KBM-7 (cell line): ENCODE measurements at regions not wholly inside any gene's neighbourhood (a gene's known extent, or its start where the extent isn't known, plus 50 kb on each side); places are given as distances from the start of the nearest gene placed in this dataset.
"Not testable (repeated sequence)": the region's sequence is repeated elsewhere in the genome, so short reads cannot be mapped to it uniquely, and the experiment has no call there.

ENCODE experiments used
- DNase-seq: peaks from one replicate; pipeline ENCODE4 v3.0.0-alpha.2; 2015
- in situ Hi-C: fragments of 300-500 bp; cut with MboI; formaldehyde crosslinking; loops from 2 replicates; pipeline ENCODE4 v1.14.3; 2020; ENCODE audit warnings: low sequenced_read_pairs, low pct_unique_long_range_greater_than_20kb, mixed read lengths

- DNase-seq, in situ Hi-C loops: not testable (repeated sequence)
Measured at GRCh38 chr7:65789943-65790342, 82.9 kb upstream of the VKORC1L1 start.

GRCh38 chr7:65791788-65792187, 81.1 kb upstream of the VKORC1L1 start:
- in situ Hi-C loops, DNase-seq: not testable (repeated sequence)

GRCh38 chr7:65792726-65793125, 80.1 kb upstream of the VKORC1L1 start:
- DNase-seq, in situ Hi-C loops: not testable (repeated sequence)

- in situ Hi-C loops, DNase-seq: not testable (repeated sequence)
Measured at GRCh38 chr7:65794671-65795391, 78.0 kb upstream of the VKORC1L1 start.

- in situ Hi-C loops, DNase-seq: not testable (repeated sequence)
Measured at GRCh38 chr7:65795392-65795716, 77.5 kb upstream of the VKORC1L1 start.

GRCh38 chr7:65796205-65796604, 76.7 kb upstream of the VKORC1L1 start:
- DNase-seq: no peak
- in situ Hi-C loops: no loop called here

- in situ Hi-C loops, DNase-seq: not testable (repeated sequence)
Measured at GRCh38 chr7:65797086-65797485, 75.8 kb upstream of the VKORC1L1 start.

GRCh38 chr7:65797566-65797965, 75.3 kb upstream of the VKORC1L1 start:
- in situ Hi-C loops, DNase-seq: not testable (repeated sequence)

GRCh38 chr7:65798111-65799075, 74.5 kb upstream of the VKORC1L1 start:
- no peak for DNase-seq
- in situ Hi-C loops: no loop called here

- DNase-seq, in situ Hi-C loops: not testable (repeated sequence)
Measured at GRCh38 chr7:65800191-65800590, 72.7 kb upstream of the VKORC1L1 start.

- no peak for DNase-seq
- in situ Hi-C loops: no loop called here
Measured at GRCh38 chr7:65800890-65801341, 72.0 kb upstream of the VKORC1L1 start.

GRCh38 chr7:65804887-65805286, 68.0 kb upstream of the VKORC1L1 start:
- in situ Hi-C loops: no loop called here
- DNase-seq: no peak

GRCh38 chr7:65807067-65807466, 65.8 kb upstream of the VKORC1L1 start:
- DNase-seq, in situ Hi-C loops: not testable (repeated sequence)

GRCh38 chr7:65809259-65809981, 63.5 kb upstream of the VKORC1L1 start:
- DNase-seq: no peak
- in situ Hi-C loops: no loop called here

GRCh38 chr7:65809982-65810288, 62.9 kb upstream of the VKORC1L1 start:
- DNase-seq: no peak
- in situ Hi-C loops: no loop called here

GRCh38 chr7:65812281-65812680, 60.6 kb upstream of the VKORC1L1 start:
- in situ Hi-C loops: no loop called here
- no peak for DNase-seq

GRCh38 chr7:65814556-65815167, 58.2 kb upstream of the VKORC1L1 start:
- DNase-seq, in situ Hi-C loops: not testable (repeated sequence)

- no peak for DNase-seq
- in situ Hi-C loops: no loop called here
Measured at GRCh38 chr7:65820287-65820950, 52.5 kb upstream of the VKORC1L1 start.
